Type B pancreatic cell (in vitro differentiated cells): ENCODE measurements at regions not wholly inside any gene's neighbourhood (a gene's known extent, or its start where the extent isn't known, plus 50 kb on each side); places are given as distances from the start of the nearest gene placed in this dataset.

ENCODE experiments used
- DNase-seq: peaks from one replicate; pipeline ENCODE4 v3.0.0; 2021; ENCODE audit warnings: mixed read lengths; ENCODE audit not compliant: unreplicated experiment; ENCODE audit errors: extremely low spot score
- H3K27ac Mint-ChIP-seq: 2 replicates; pipeline ENCODE4 v1.8.0; 2021; ENCODE audit warnings: mild to moderate bottlenecking, mixed read lengths
- H3K27me3 Mint-ChIP-seq: 2 replicates; pipeline ENCODE4 v1.8.0; 2021; ENCODE audit warnings: mixed read lengths
- H3K36me3 Mint-ChIP-seq: 2 replicates; pipeline ENCODE4 v1.8.0; 2021; ENCODE audit warnings: mixed read lengths
- H3K4me1 Mint-ChIP-seq: one replicate; pipeline ENCODE4 v1.8.0; 2021; ENCODE audit warnings: mixed read lengths; ENCODE audit not compliant: unreplicated experiment
- H3K4me3 Mint-ChIP-seq: 2 replicates; pipeline ENCODE4 v1.8.0; 2021; ENCODE audit warnings: mild to moderate bottlenecking, mixed read lengths
- H3K9me3 Mint-ChIP-seq: 2 replicates; pipeline ENCODE4 v1.8.0; 2021; ENCODE audit warnings: mixed read lengths
- CTCF ChIP-seq: fragments of 200-600 bp; sonication (generic); conservative IDR thresholded peaks from 2 replicates; pipeline ENCODE4 v1.5.0; 2021; ENCODE audit warnings: antibody characterized with exemption, mild to moderate bottlenecking

- H3K27me3 Mint-ChIP-seq, result no peaks in the 10 kb centered on the region
- TF ChIP-seq CTCF, result no peak
- H3K4me3 Mint-ChIP-seq, result no peak overlapping the region
- no peaks in the 10 kb centered on the region for H3K36me3 Mint-ChIP-seq
- no peak for DNase-seq
- H3K27ac Mint-ChIP-seq, result no peak overlapping the region
- H3K4me1 Mint-ChIP-seq, result peaks cover 21% of the 10 kb centered on the region
- no peaks in the 10 kb centered on the region for H3K9me3 Mint-ChIP-seq
These were observed 259.5 kb upstream of the JARID2 start for GRCh38 chr6:14986370-14986769.

DNA sequence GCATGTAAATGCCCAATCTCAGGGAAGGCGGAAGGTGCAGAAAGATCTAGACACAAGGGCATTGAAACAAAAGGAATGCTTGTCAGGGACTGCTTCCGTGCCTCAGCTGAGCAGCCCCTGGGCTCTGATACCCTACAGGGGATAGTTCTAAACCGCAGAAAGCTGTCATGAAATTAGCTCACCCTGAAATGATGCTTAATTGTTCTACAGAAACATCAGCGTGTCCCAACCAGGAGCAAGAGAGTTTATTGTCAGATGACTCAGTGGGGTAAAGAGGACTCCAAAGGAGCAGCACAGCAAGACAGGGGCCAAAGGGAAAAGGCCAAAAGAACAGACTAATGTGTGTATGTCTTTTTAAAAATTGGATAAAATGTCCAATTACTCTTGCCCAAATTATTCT is 258.4 kb upstream of the JARID2 start:
- H3K27me3 Mint-ChIP-seq, result no peaks in the 10 kb centered on the region
- H3K4me3 Mint-ChIP-seq, result no peak overlapping the region
- no peaks in the 10 kb centered on the region for H3K36me3 Mint-ChIP-seq
- no peaks in the 10 kb centered on the region for H3K9me3 Mint-ChIP-seq
- no peak overlapping the region for H3K27ac Mint-ChIP-seq
- peaks cover 21% of the 10 kb centered on the region for H3K4me1 Mint-ChIP-seq
- no peak for DNase-seq
- TF ChIP-seq CTCF, result no peak

DNA sequence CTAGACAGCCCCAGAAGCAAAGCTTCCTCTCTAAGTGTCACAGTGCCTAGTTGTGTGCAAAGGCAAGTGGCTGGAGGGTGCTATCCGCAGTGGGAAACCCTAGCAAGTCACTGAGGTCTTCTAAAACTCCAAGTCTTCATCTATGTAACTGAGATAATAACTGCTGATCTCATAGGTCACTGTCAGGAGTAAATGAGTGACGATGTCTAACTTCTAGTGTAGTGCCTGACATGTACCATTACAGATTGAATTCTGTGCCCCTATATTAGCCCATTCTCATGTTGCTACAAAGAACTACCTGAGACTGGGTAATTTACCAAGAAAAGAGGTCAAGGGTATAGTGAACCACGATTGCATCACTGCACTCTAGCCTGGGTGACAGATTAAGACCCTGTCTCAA is 253.5 kb upstream of the JARID2 start:
- H3K27me3 Mint-ChIP-seq, result no peaks in the 10 kb centered on the region
- no peak for DNase-seq

GRCh38 chr6:14995208-14995607 is 250.7 kb upstream of the JARID2 start:
- H3K27me3 Mint-ChIP-seq, result no peaks in the 10 kb centered on the region
- H3K36me3 Mint-ChIP-seq, result no peaks in the 10 kb centered on the region
- no peak for TF ChIP-seq CTCF
- no peak overlapping the region for H3K27ac Mint-ChIP-seq
- no peak overlapping the region for H3K4me3 Mint-ChIP-seq
- no peak for DNase-seq
- H3K4me1 Mint-ChIP-seq, result no peaks in the 10 kb centered on the region
- no peaks in the 10 kb centered on the region for H3K9me3 Mint-ChIP-seq

More for the DNA sequence above, 253.5 kb upstream of the JARID2 start:
- no peak for TF ChIP-seq CTCF
- Mint-ChIP-seq H3K4me1 (no peaks in the 10 kb centered on the region), H3K27ac (no peak overlapping the region), H3K9me3 (no peaks in the 10 kb centered on the region), H3K4me3 (no peak overlapping the region), H3K36me3 (no peaks in the 10 kb centered on the region)

DNA sequence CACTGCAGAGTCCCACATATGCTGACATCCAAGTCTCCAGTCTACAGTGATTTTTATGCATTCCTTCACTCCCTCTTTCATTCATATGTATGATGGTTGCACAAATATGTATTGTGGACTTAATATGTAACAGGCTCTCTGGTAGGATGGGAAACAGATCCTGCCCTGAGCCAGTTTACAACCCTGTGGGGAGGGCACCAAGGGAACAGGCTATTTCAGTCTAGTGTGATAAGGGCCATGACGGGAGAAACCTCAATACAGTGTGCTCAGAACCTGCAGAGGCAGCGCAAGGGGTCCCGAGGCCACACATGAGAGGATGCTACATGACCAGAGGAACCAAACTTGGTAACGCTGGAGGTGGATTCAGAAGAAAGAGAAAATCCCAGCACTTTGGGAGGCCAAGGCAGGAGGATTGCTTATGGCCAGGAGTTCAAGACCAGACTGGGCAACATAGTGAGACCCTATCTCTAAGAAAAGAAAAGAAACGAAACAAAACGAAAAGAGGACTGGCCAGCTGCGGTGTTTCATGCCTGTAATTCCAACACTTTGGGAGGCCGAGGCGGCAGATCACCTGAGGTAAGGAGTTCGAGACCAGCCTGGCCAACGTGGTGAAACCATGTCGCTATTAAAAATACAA is 249.8 kb upstream of the JARID2 start:
- no peak overlapping the region for H3K27ac Mint-ChIP-seq
- no peaks in the 10 kb centered on the region for H3K27me3 Mint-ChIP-seq
- no peaks in the 10 kb centered on the region for H3K36me3 Mint-ChIP-seq
- H3K9me3 Mint-ChIP-seq, result no peaks in the 10 kb centered on the region
- no peak overlapping the region for H3K4me3 Mint-ChIP-seq
- DNase-seq, result no peak
- TF ChIP-seq CTCF, result no peak
- H3K4me1 Mint-ChIP-seq, result peaks cover under 1% of the 10 kb centered on the region

GRCh38 chr6:14996892-14997291 is 249.0 kb upstream of the JARID2 start:
- no peak for DNase-seq
- no peaks in the 10 kb centered on the region for H3K9me3 Mint-ChIP-seq
- no peak for TF ChIP-seq CTCF
- no peak overlapping the region for H3K4me3 Mint-ChIP-seq
- H3K27ac Mint-ChIP-seq, result no peak overlapping the region
- H3K36me3 Mint-ChIP-seq, result no peaks in the 10 kb centered on the region
- H3K27me3 Mint-ChIP-seq, result no peaks in the 10 kb centered on the region
- peaks cover 8% of the 10 kb centered on the region for H3K4me1 Mint-ChIP-seq
